Panc1 (cell line): ENCODE measurements at regions not wholly inside any gene's neighbourhood (a gene's known extent, or its start where the extent isn't known, plus 50 kb on each side); places are given as distances from the start of the nearest gene placed in this dataset.

Experiments
- ATAC-seq: fragments of 200-7000 bp; cut with Tn5 transposase; 2 replicates; pipeline ENCODE4 v1.9.1; 2020; ENCODE audit warnings: mild to moderate bottlenecking, moderate library complexity
- BruUV-seq: library from RNA; stranded (reverse); fragments of 400-500 nt; replicated peaks from 2 replicates; lab custom pipeline; 2021; lab: Mats Ljungman, UMichigan
- CTCF ChIA-PET: fragments of 300-600 bp; sonication (Branson Sonifier 250); formaldehyde crosslinking; loops from one replicate; lab custom pipeline; 2022; ENCODE audit warnings: antibody characterized with exemption; lab: Charles Lee
- POLR2A ChIA-PET: fragments of 300-600 bp; sonication (Branson Sonifier 250); formaldehyde crosslinking; loops from one replicate; lab custom pipeline; 2022; ENCODE audit warnings: antibody characterized with exemption; lab: Charles Lee
- DNase-seq: peaks from one replicate; pipeline ENCODE4 v3.0.0-alpha.2; 2010; ENCODE audit warnings: low read depth, low spot score
- H3K27ac ChIP-seq: 2 replicates; pipeline ENCODE4 v1.5.1; 2011; ENCODE audit warnings: mild to moderate bottlenecking, low read length, inconsistent platforms
- H3K27me3 ChIP-seq: fragments of 200-500 bp; sonication (Bioruptor generic); 2 replicates; pipeline ENCODE4 v1.6.0; 2014; ENCODE audit warnings: low read length, inconsistent platforms; ENCODE audit not compliant: control insufficient read depth, insufficient read depth
- H3K36me3 ChIP-seq: fragments of 200-500 bp; sonication (Bioruptor generic); 2 replicates; pipeline ENCODE4 v1.5.1; 2014; ENCODE audit warnings: inconsistent platforms, mild to moderate bottlenecking, low read length, moderate library complexity; ENCODE audit not compliant: control insufficient read depth, insufficient read depth
- H3K4me1 ChIP-seq: 2 replicates; pipeline ENCODE4 v1.5.1; 2011; ENCODE audit warnings: inconsistent platforms, mild to moderate bottlenecking, low read length, moderate library complexity; ENCODE audit not compliant: control insufficient read depth, insufficient read depth
- H3K4me3 ChIP-seq, 2 experiments: 2 replicates each; pipeline ENCODE4 v1.5.1; 2011 to 2012; ENCODE audit warnings: low read depth in 2 of 2, low read length in 2 of 2, mild to moderate bottlenecking in 2 of 2, inconsistent platforms in 1 of 2, moderate library complexity in 1 of 2
- H3K9me3 ChIP-seq: fragments of 200-500 bp; sonication (Bioruptor generic); 2 replicates; pipeline ENCODE4 v1.5.1; 2014; ENCODE audit warnings: low read depth, mild to moderate bottlenecking, inconsistent platforms, low read length, moderate library complexity; ENCODE audit not compliant: control insufficient read depth, insufficient read depth
- CTCF ChIP-seq: fragments of 450-650 bp; IDR thresholded peaks from 2 replicates; pipeline ENCODE4 v1.5.1; 2017; ENCODE audit warnings: mild to moderate bottlenecking
- POLR2AphosphoS5 ChIP-seq: IDR thresholded peaks from 2 replicates; pipeline ENCODE4 v1.6.1; 2012; ENCODE audit warnings: mild to moderate bottlenecking, low read depth, low read length, moderate library complexity
- REST ChIP-seq, 2 experiments: IDR thresholded peaks; 2 replicates each; pipeline ENCODE4 v1.6.1; 2011 to 2012; ENCODE audit warnings: low read depth in 2 of 2, control low read depth in 1 of 2, low read length in 1 of 2, mild to moderate bottlenecking in 1 of 2, moderate library complexity in 1 of 2; ENCODE audit not compliant: insufficient read depth in 1 of 2
- SIN3A ChIP-seq: IDR thresholded peaks from 2 replicates; pipeline ENCODE4 v1.6.1; 2012; ENCODE audit warnings: low read depth, mild to moderate bottlenecking, low read length, moderate library complexity, borderline replicate concordance; ENCODE audit not compliant: insufficient read depth
- TCF7L2 ChIP-seq: IDR thresholded peaks from 2 replicates; pipeline ENCODE4 v1.6.1; 2011; ENCODE audit warnings: mild to moderate bottlenecking, low read depth, low read length, inconsistent platforms
- in situ Hi-C: cut with HindIII; loops from 2 replicates; pipeline ENCODE4 v1.10.0; 2016; ENCODE audit warnings: low sequenced_read_pairs, low pct_unique_long_range_greater_than_20kb
- intact Hi-C: fragments of 100-400 bp; cut with micrococcal nuclease; formaldehyde crosslinking; loops from one replicate; pipeline ENCODE4 v1.10.0; 2022; ENCODE audit not compliant: unreplicated experiment

- in situ Hi-C loops = no loop called here
- ChIA-PET POLR2A (no interaction called here), CTCF (no interaction called here)
- DNase-seq = no peak
- H3K9me3 ChIP-seq = no peaks in the 10 kb centered on the region
- H3K27me3 ChIP-seq = no peaks in the 10 kb centered on the region
- no peaks in the 10 kb centered on the region for H3K4me1 ChIP-seq
- no peaks in the 10 kb centered on the region for H3K36me3 ChIP-seq
- intact Hi-C loops = no loop called here
- H3K4me3 ChIP-seq = no peak overlapping the region
- ATAC-seq = no peak
- no TSS peak for BruUV-seq
- no peak for TF ChIP-seq REST (IDR thresholded peaks at IDR 0.05; ENCODE audit: insufficient read depth in 1 of 2, low read depth in 2 of 2, low read length in 1 of 2)
- no peak for TF ChIP-seq SIN3A
- no peak for TF ChIP-seq CTCF
- TF ChIP-seq POLR2AphosphoS5 = no peak
- no peak for TF ChIP-seq TCF7L2
- no peak overlapping the region for H3K27ac ChIP-seq
Measured at GRCh38 chr4:187767158-187767557, 228.4 kb upstream of the ZFP42 start.

GRCh38 chr4:187767687-187768086, 227.9 kb upstream of the ZFP42 start:
- Histone ChIP-seq H3K36me3 (no peaks in the 10 kb centered on the region), H3K27ac (no peak overlapping the region), H3K4me1 (no peaks in the 10 kb centered on the region), H3K27me3 (no peaks in the 10 kb centered on the region), H3K9me3 (no peaks in the 10 kb centered on the region), H3K4me3 (no peak overlapping the region)
- ChIA-PET POLR2A (interaction anchor here (0.6 kb wide), 1 partner anchor 1210 kb away, joined by 12 read pairs; no protein-coding TSS in a partner anchor), CTCF (no interaction called here)
- BruUV-seq = no TSS peak
- TF ChIP-seq POLR2AphosphoS5 = no peak
- TF ChIP-seq SIN3A = no peak
- no peak for TF ChIP-seq CTCF
- TF ChIP-seq REST (IDR thresholded peaks at IDR 0.05; ENCODE audit: insufficient read depth in 1 of 2, low read depth in 2 of 2, low read length in 1 of 2) = no peak
- no peak for TF ChIP-seq TCF7L2
- in situ Hi-C loops (no loop called here), intact Hi-C loops (no loop called here)
- no peak for ATAC-seq
- no peak for DNase-seq
